HepG2 (cell line): ENCODE measurements at regions not wholly inside any gene's neighbourhood (a gene's known extent, or its start where the extent isn't known, plus 50 kb on each side); places are given as distances from the start of the nearest gene placed in this dataset.

Experiments used
- ATAC-seq: fragments of 200-7000 bp; cut with Tn5 transposase; 3 replicates; pipeline ENCODE4 v1.9.1; 2020; ENCODE audit warnings: mild to moderate bottlenecking, moderate library complexity
- BruUV-seq: library from RNA; stranded (reverse); fragments of 400-500 nt; replicated peaks from 2 replicates; lab custom pipeline; 2021; lab: Mats Ljungman, UMichigan
- CTCF ChIA-PET: fragments of 300-600 bp; formaldehyde crosslinking; extraction: SDS; loops from one replicate; lab custom pipeline; 2021; ENCODE audit warnings: low total read pairs, inconsistent platforms, low intra/inter-chr PET ratio; lab: Yijun Ruan, JAX
- POLR2A ChIA-PET: fragments of 350-600 bp; sonication (Branson Sonifier 250); formaldehyde crosslinking; loops from one replicate; lab custom pipeline; 2020; ENCODE audit warnings: antibody characterized with exemption, inconsistent platforms; lab: Yijun Ruan, JAX
- DNase-seq: peaks from one replicate; pipeline ENCODE4 v3.0.0-alpha.2; 2015; ENCODE audit warnings: low spot score
- FAIRE-seq: peaks from 3 replicates; lab custom pipeline; 2011; peaks lifted over from hg19 to GRCh38; lab: Jason Lieb, UNC
- H2AFZ ChIP-seq: one replicate; pipeline ENCODE4 v1.6.1; 2011; ENCODE audit warnings: low read length, inconsistent platforms
- H3K27ac ChIP-seq: fragments of 300-600 bp; 3 replicates; pipeline ENCODE4 v1.8.0; 2011; ENCODE audit warnings: mixed run types, mild to moderate bottlenecking, mixed read lengths, low read length, inconsistent platforms; ENCODE audit not compliant: insufficient read depth; ENCODE audit errors: extremely low read length
- H3K27me3 ChIP-seq, 2 experiments: fragments of 200-600 bp in 1 of 2; 2 replicates in 1 of 2; 3 replicates in 1 of 2; pipeline versions ENCODE4 v1.6.0 to v1.8.0; 2011; ENCODE audit warnings: low read length in 2 of 2, mild to moderate bottlenecking in 2 of 2, moderate library complexity in 2 of 2, inconsistent platforms in 1 of 2; ENCODE audit not compliant: insufficient read depth in 2 of 2, control insufficient read depth in 1 of 2
- H3K36me3 ChIP-seq, 2 experiments: fragments of 200-600 bp in 1 of 2; replicated peaks in 1 of 2; 2 replicates in 1 of 2; 3 replicates in 1 of 2; pipeline versions ENCODE4 v1.5.1 to v1.8.0; 2011; ENCODE audit warnings: low read length in 2 of 2, inconsistent platforms in 1 of 2; ENCODE audit not compliant: insufficient read depth in 2 of 2, control insufficient read depth in 1 of 2
- H3K4me1 ChIP-seq: 2 replicates; pipeline ENCODE4 v1.5.1; 2012; ENCODE audit warnings: low read length, inconsistent platforms; ENCODE audit not compliant: insufficient read depth
- H3K4me2 ChIP-seq: 2 replicates; pipeline ENCODE4 v1.6.0; 2011; ENCODE audit warnings: low read depth, low read length, inconsistent platforms
- H3K4me3 ChIP-seq, 3 experiments: fragments of 200-600 bp in 1 of 3; sonication (generic), shearing (Covaris generic) in 1 of 3; replicated peaks in 1 of 3; 2 replicates each; pipeline ENCODE4 v1.5.1; 2011 to 2016; ENCODE audit warnings: low read length in 3 of 3, inconsistent platforms in 2 of 3, low read depth in 2 of 3, mild to moderate bottlenecking in 2 of 3, control low read depth in 1 of 3, mixed read lengths in 1 of 3; ENCODE audit not compliant: insufficient read depth in 1 of 3
- H3K79me2 ChIP-seq: one replicate; pipeline ENCODE4 v1.6.1; 2011; ENCODE audit warnings: low read length, inconsistent platforms; ENCODE audit not compliant: insufficient read depth
- H3K9ac ChIP-seq: 2 replicates; pipeline ENCODE4 v1.6.0; 2011; ENCODE audit warnings: mild to moderate bottlenecking, low read depth, low read length, inconsistent platforms; ENCODE audit not compliant: insufficient read depth
- H3K9me3 ChIP-seq: 2 replicates; pipeline ENCODE4 v1.5.1; 2012; ENCODE audit warnings: mild to moderate bottlenecking, low read length
- H4K20me1 ChIP-seq: 2 replicates; pipeline ENCODE4 v1.6.0; 2011; ENCODE audit warnings: inconsistent platforms, mild to moderate bottlenecking, low read length, moderate library complexity; ENCODE audit not compliant: insufficient read depth
- AHR ChIP-seq: IDR thresholded peaks from 2 replicates; pipeline ENCODE4 v1.6.1; 2018; ENCODE audit warnings: missing genetic modification reagents, missing compliant biosample characterization
- FOXP1 ChIP-seq, 2 experiments: fragments of 450-650 bp in 1 of 2; IDR thresholded peaks; 2 replicates each; pipeline ENCODE4 v1.6.1; 2017 to 2018; ENCODE audit warnings: antibody characterized with exemption in 1 of 2
- GABPA ChIP-seq, 2 experiments: IDR thresholded peaks; 2 replicates each; pipeline ENCODE4 v1.6.1; 2011 to 2016; ENCODE audit warnings: low read depth in 2 of 2, low read length in 1 of 2, missing biosample characterization in 1 of 2, missing genetic modification characterization in 1 of 2
- GATAD2A ChIP-seq: IDR thresholded peaks from 2 replicates; pipeline ENCODE4 v1.6.1; 2016
- HNF4G ChIP-seq, 2 experiments: sonication (generic) in 1 of 2; formaldehyde crosslinking in 1 of 2; IDR thresholded peaks; 2 replicates each; pipeline versions ENCODE4 v1.4.0 to v1.6.1; 2011 to 2020; ENCODE audit warnings: borderline replicate concordance in 2 of 2, low read depth in 2 of 2, mild to moderate bottlenecking in 2 of 2, low read length in 1 of 2, missing genetic modification reagents in 1 of 2, moderate library complexity in 1 of 2
- MED8 ChIP-seq: sonication (generic); formaldehyde crosslinking; IDR thresholded peaks from 2 replicates; pipeline ENCODE4 v1.8.1; 2023; ENCODE audit warnings: mild to moderate bottlenecking, missing genetic modification reagents; ENCODE audit not compliant: insufficient replicate concordance
- PHB2 ChIP-seq: fragments of 450-650 bp; IDR thresholded peaks from 2 replicates; pipeline ENCODE4 v1.6.1; 2018; ENCODE audit not compliant: partially characterized antibody
- TEF ChIP-seq: sonication (generic); formaldehyde crosslinking; IDR thresholded peaks from 2 replicates; pipeline ENCODE4 v1.5.0; 2020; ENCODE audit warnings: missing genetic modification reagents
- THAP9 ChIP-seq: sonication (generic); formaldehyde crosslinking; IDR thresholded peaks from 2 replicates; pipeline ENCODE4; 2020; ENCODE audit warnings: missing genetic modification reagents, mild to moderate bottlenecking, borderline replicate concordance
- ZBTB7A ChIP-seq: sonication (generic); formaldehyde crosslinking; IDR thresholded peaks from 2 replicates; pipeline ENCODE4 v1.8.0; 2022; ENCODE audit warnings: mild to moderate bottlenecking, missing genetic modification reagents
- ZNF30 ChIP-seq: sonication (generic); formaldehyde crosslinking; IDR thresholded peaks from 2 replicates; pipeline ENCODE4 v1.5.0; 2020; ENCODE audit warnings: mild to moderate bottlenecking, missing genetic modification reagents
- ZNF501 ChIP-seq: sonication (generic); formaldehyde crosslinking; IDR thresholded peaks from 2 replicates; pipeline ENCODE4 v1.5.1; 2020; ENCODE audit warnings: mild to moderate bottlenecking, moderate library complexity, missing genetic modification reagents
- ZNF547 ChIP-seq: sonication (generic); formaldehyde crosslinking; IDR thresholded peaks from 2 replicates; pipeline ENCODE4 v1.5.1; 2020; ENCODE audit warnings: mild to moderate bottlenecking, missing genetic modification reagents
- ZNF607 ChIP-seq: sonication (generic); formaldehyde crosslinking; IDR thresholded peaks from 2 replicates; pipeline ENCODE4 v1.5.1; 2020; ENCODE audit warnings: missing genetic modification reagents, mild to moderate bottlenecking, borderline replicate concordance
- ZNF615 ChIP-seq: sonication (generic); formaldehyde crosslinking; IDR thresholded peaks from 2 replicates; pipeline ENCODE4 v1.5.0; 2020; ENCODE audit warnings: mild to moderate bottlenecking, missing genetic modification reagents, borderline replicate concordance
- WGBS: methylation state at CpG from one replicate; pipeline ENCODE4 v1.1.6; 2017; ENCODE audit warnings: low lambda C conversion rate; 5-methylcytosine and 5-hydroxymethylcytosine counted together
- in situ Hi-C: cut with HindIII; loops from 2 replicates; pipeline ENCODE4 v1.10.0; 2017; ENCODE audit warnings: low pct_unique_long_range_greater_than_20kb; ENCODE audit not compliant: extremely low pct_ligation_motif_present
- intact Hi-C: fragments of 100-400 bp; cut with micrococcal nuclease; formaldehyde crosslinking; loops from one replicate; pipeline ENCODE4 v1.10.0; 2022; ENCODE audit not compliant: unreplicated experiment
- TF ChIP-seq, protein P1 (sequence below): sonication (generic); formaldehyde crosslinking; IDR thresholded peaks from 2 replicates; pipeline ENCODE4 v1.4.0; 2020; ENCODE audit warnings: missing genetic modification reagents, borderline replicate concordance
- TF ChIP-seq, protein P2 (sequence below): sonication (generic); formaldehyde crosslinking; IDR thresholded peaks from 2 replicates; pipeline ENCODE4 v1.4.0; 2020; ENCODE audit warnings: mild to moderate bottlenecking, low read depth, missing genetic modification reagents

GRCh38 chr9:78669591-78669990, 372.7 kb downstream of the PSAT1 start:
- H3K9ac ChIP-seq, result no peak overlapping the region
- H3K9me3 ChIP-seq, result no peaks in the 10 kb centered on the region
- no TSS peak for BruUV-seq
- POLR2A ChIA-PET, result no interaction called here
- in situ Hi-C loops (no loop called here), intact Hi-C loops (no loop called here)
- H3K36me3 ChIP-seq, result no peaks in the 10 kb centered on the region
- no peaks in the 10 kb centered on the region for H3K79me2 ChIP-seq
- H3K27me3 ChIP-seq, result no peaks in the 10 kb centered on the region
- H4K20me1 ChIP-seq, result no peaks in the 10 kb centered on the region
- FAIRE-seq, result no peak
- CTCF ChIA-PET, result no interaction called here
- no peak overlapping the region for H2AFZ ChIP-seq
- no peak overlapping the region for H3K4me3 ChIP-seq
- no peak for DNase-seq
- no peaks in the 10 kb centered on the region for H3K4me1 ChIP-seq
- 17% methylated on average over 7 of the region's 7 CpGs for WGBS
- TF ChIP-seq ZNF615 (CRISPR knock-in tag) (no peak), ZNF30 (no peak), ZNF501 (CRISPR knock-in tag) (no peak), PHB2 (no peak), TEF (CRISPR knock-in tag) (no peak), THAP9 (CRISPR knock-in tag) (no peak), HNF4G (IDR thresholded peaks at IDR 0.05; ENCODE audit: borderline replicate concordance, low read depth, low read length) (no peak), HNF4G (CRISPR knock-in tag; IDR thresholded peaks at IDR 0.05; ENCODE audit: borderline replicate concordance, low read depth) (no peak), AHR (no peak), ZNF547 (no peak), GABPA (IDR thresholded peaks at IDR 0.05; ENCODE audit: low read depth, low read length) (no peak), GABPA (CRISPR knock-in tag; IDR thresholded peaks at IDR 0.05; ENCODE audit: low read depth) (no peak), ZNF607 (no peak), MED8 (CRISPR knock-in tag) (no peak), GATAD2A (CRISPR knock-in tag) (no peak), ZBTB7A (CRISPR knock-in tag) (no peak), FOXP1 (IDR thresholded peaks at IDR 0.05) (no peak), FOXP1 (CRISPR knock-in tag; IDR thresholded peaks at IDR 0.05) (no peak)
- TF ChIP-seq, protein P1, sequence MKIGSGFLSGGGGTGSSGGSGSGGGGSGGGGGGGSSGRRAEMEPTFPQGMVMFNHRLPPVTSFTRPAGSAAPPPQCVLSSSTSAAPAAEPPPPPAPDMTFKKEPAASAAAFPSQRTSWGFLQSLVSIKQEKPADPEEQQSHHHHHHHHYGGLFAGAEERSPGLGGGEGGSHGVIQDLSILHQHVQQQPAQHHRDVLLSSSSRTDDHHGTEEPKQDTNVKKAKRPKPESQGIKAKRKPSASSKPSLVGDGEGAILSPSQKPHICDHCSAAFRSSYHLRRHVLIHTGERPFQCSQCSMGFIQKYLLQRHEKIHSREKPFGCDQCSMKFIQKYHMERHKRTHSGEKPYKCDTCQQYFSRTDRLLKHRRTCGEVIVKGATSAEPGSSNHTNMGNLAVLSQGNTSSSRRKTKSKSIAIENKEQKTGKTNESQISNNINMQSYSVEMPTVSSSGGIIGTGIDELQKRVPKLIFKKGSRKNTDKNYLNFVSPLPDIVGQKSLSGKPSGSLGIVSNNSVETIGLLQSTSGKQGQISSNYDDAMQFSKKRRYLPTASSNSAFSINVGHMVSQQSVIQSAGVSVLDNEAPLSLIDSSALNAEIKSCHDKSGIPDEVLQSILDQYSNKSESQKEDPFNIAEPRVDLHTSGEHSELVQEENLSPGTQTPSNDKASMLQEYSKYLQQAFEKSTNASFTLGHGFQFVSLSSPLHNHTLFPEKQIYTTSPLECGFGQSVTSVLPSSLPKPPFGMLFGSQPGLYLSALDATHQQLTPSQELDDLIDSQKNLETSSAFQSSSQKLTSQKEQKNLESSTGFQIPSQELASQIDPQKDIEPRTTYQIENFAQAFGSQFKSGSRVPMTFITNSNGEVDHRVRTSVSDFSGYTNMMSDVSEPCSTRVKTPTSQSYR (CRISPR knock-in tag), result no peak
- TF ChIP-seq, protein P2, sequence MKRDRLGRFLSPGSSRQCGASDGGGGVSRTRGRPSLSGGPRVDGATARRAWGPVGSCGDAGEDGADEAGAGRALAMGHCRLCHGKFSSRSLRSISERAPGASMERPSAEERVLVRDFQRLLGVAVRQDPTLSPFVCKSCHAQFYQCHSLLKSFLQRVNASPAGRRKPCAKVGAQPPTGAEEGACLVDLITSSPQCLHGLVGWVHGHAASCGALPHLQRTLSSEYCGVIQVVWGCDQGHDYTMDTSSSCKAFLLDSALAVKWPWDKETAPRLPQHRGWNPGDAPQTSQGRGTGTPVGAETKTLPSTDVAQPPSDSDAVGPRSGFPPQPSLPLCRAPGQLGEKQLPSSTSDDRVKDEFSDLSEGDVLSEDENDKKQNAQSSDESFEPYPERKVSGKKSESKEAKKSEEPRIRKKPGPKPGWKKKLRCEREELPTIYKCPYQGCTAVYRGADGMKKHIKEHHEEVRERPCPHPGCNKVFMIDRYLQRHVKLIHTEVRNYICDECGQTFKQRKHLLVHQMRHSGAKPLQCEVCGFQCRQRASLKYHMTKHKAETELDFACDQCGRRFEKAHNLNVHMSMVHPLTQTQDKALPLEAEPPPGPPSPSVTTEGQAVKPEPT (CRISPR knock-in tag), result no peak
- TF ChIP-seq, all 625 proteins: peak for 0
- Histone ChIP-seq H3K27ac (no peak overlapping the region), H3K4me2 (no peak overlapping the region)
- no peak for ATAC-seq
